GM23248 (cell line): ENCODE measurements at regions not wholly inside any gene's neighbourhood (a gene's known extent, or its start where the extent isn't known, plus 50 kb on each side); places are given as distances from the start of the nearest gene placed in this dataset.

Source experiments
- DNase-seq: peaks from one replicate; pipeline ENCODE4 v3.0.0-alpha.2; 2015
- H2AFZ ChIP-seq: fragments of 200-600 bp; sonication (generic); 2 replicates; pipeline ENCODE4 v1.6.1; 2016; ENCODE audit warnings: antibody characterized with exemption
- H3F3A ChIP-seq: fragments of 200-600 bp; sonication (generic); 2 replicates; pipeline ENCODE4 v1.6.1; 2016; ENCODE audit warnings: mild to moderate bottlenecking, antibody characterized with exemption, mixed run types; ENCODE audit not compliant: insufficient read depth
- H3K27ac ChIP-seq: fragments of 200-600 bp; sonication (generic); 2 replicates; pipeline ENCODE4 v1.5.1; 2016; ENCODE audit warnings: mild to moderate bottlenecking
- H3K27me3 ChIP-seq: fragments of 200-600 bp; sonication (generic); replicated peaks from 2 replicates; pipeline ENCODE4 v1.6.1; 2016; ENCODE audit warnings: mild to moderate bottlenecking; ENCODE audit not compliant: insufficient read depth
- H3K36me3 ChIP-seq: fragments of 200-600 bp; sonication (generic); 2 replicates; pipeline ENCODE4 v1.6.1; 2016; ENCODE audit warnings: low read depth, mild to moderate bottlenecking
- H3K4me1 ChIP-seq: fragments of 200-600 bp; sonication (generic); 2 replicates; pipeline ENCODE4 v1.6.1; 2016; ENCODE audit warnings: mild to moderate bottlenecking; ENCODE audit not compliant: insufficient read depth
- H3K4me2 ChIP-seq: fragments of 200-600 bp; sonication (generic); one replicate; pipeline ENCODE4 v1.6.1; 2016; ENCODE audit warnings: mild to moderate bottlenecking; ENCODE audit not compliant: unreplicated experiment
- H3K4me3 ChIP-seq: fragments of 200-600 bp; sonication (generic); 2 replicates; pipeline ENCODE4 v1.5.1; 2016; ENCODE audit warnings: mild to moderate bottlenecking
- H3K79me2 ChIP-seq: fragments of 200-600 bp; sonication (generic); 2 replicates; pipeline ENCODE4 v1.6.1; 2016; ENCODE audit warnings: mild to moderate bottlenecking; ENCODE audit not compliant: insufficient read depth
- H3K9ac ChIP-seq: fragments of 200-600 bp; sonication (generic); 2 replicates; pipeline ENCODE4 v1.6.1; 2016; ENCODE audit warnings: mild to moderate bottlenecking
- H3K9me2 ChIP-seq: fragments of 200-600 bp; sonication (generic); 2 replicates; pipeline ENCODE4 v1.6.1; 2016; ENCODE audit warnings: mixed run types, mild to moderate bottlenecking, moderate library complexity; ENCODE audit not compliant: insufficient read depth
- H3K9me3 ChIP-seq: fragments of 200-600 bp; sonication (generic); one replicate; pipeline ENCODE4 v1.6.1; 2017; ENCODE audit warnings: low read depth
- H4K20me1 ChIP-seq: fragments of 200-600 bp; sonication (generic); 2 replicates; pipeline ENCODE4 v1.6.0; 2016; ENCODE audit not compliant: insufficient read depth
- EZH2 ChIP-seq: fragments of 200-600 bp; sonication (generic); IDR thresholded peaks from 2 replicates; pipeline ENCODE4 v1.6.1; 2018; ENCODE audit warnings: antibody characterized with exemption, mild to moderate bottlenecking; ENCODE audit not compliant: insufficient read depth, poor library complexity, severe bottlenecking
- EZH2phosphoT487 ChIP-seq: fragments of 200-600 bp; sonication (generic); IDR thresholded peaks from 2 replicates; pipeline ENCODE4 v1.6.1; 2018; ENCODE audit warnings: antibody characterized with exemption, moderate library complexity, mild to moderate bottlenecking, low read depth; ENCODE audit not compliant: insufficient read depth
- WGBS, 2 experiments: methylation state at CpG; one replicate each; pipeline ENCODE4 v1.1.6; 2015 to 2017; ENCODE audit warnings: low lambda C conversion rate in 2 of 2, low coverage in 1 of 2; ENCODE audit errors: missing lambda C conversion rate in 2 of 2; 5-methylcytosine and 5-hydroxymethylcytosine counted together
- in situ Hi-C: fragments of 300-500 bp; cut with MboI; formaldehyde crosslinking; loops from 2 replicates; pipeline ENCODE4 v1.15.0; 2020

DNA sequence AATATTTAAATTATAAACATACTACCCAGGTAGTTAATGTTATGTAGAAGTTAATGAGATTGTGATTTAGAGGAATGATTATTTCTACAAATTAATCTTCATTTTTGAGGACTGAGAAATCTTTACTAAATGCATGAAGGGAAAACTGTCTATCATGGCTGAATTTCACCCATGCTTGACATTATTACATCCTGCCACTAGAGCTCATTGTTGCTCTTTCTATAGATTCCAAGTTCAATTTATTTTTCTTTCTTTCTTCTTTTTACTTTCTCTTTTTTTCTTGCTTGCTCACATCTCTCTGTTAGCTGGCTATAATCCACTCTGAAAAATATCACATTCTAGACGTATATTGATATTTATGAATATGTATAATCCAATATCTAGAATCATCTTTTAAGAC, 505.0 kb upstream of the KLHL1 start:
- no peak for DNase-seq
- in situ Hi-C loops, result no loop called here
- TF ChIP-seq EZH2 (no peak), EZH2phosphoT487 (no peak)

DNA sequence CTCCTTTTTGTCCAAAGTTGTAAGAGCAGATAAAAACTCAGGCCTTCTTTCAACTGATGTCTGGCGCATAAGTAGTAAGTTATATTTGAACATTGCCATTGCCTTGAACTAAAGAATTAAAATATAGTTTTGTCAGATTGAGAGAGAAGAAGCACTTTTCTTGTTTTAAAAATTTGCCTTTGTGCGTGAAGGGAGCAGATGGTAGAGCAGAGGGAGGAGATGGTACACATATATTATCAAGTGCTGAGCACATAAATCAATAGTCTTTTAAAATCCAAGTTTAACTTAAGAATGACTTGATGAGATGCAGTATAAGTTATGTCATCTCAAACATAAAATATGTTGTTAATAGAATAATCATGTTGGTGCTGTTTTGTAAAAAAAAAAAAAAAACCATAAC, 504.6 kb upstream of the KLHL1 start:
- Histone ChIP-seq H3K27ac (no peak overlapping the region), H3F3A (no peaks in the 10 kb centered on the region), H3K9me3 (no peaks in the 10 kb centered on the region), H4K20me1 (no peaks in the 10 kb centered on the region), H3K27me3 (no peaks in the 10 kb centered on the region), H3K79me2 (no peaks in the 10 kb centered on the region), H3K4me1 (no peaks in the 10 kb centered on the region), H3K9me2 (no peaks in the 10 kb centered on the region), H3K4me3 (no peak overlapping the region), H3K4me2 (no peak overlapping the region), H3K9ac (no peak overlapping the region), H2AFZ (no peak overlapping the region), H3K36me3 (no peaks in the 10 kb centered on the region)
- DNase-seq, result no peak
- in situ Hi-C loops, result no loop called here
- WGBS, 2 experiments, result 19 to 36% methylated on average over 2 of the region's 2 CpGs
- TF ChIP-seq EZH2phosphoT487, result no peak
- TF ChIP-seq EZH2, result no peak

More for the DNA sequence above, 505.0 kb upstream of the KLHL1 start:
- Histone ChIP-seq H3K9ac (no peak overlapping the region), H2AFZ (no peak overlapping the region), H3K4me3 (no peak overlapping the region), H3K9me2 (no peaks in the 10 kb centered on the region), H3K79me2 (no peaks in the 10 kb centered on the region), H3K4me1 (no peaks in the 10 kb centered on the region), H4K20me1 (no peaks in the 10 kb centered on the region), H3K4me2 (no peak overlapping the region), H3K27ac (no peak overlapping the region), H3F3A (no peaks in the 10 kb centered on the region), H3K9me3 (no peaks in the 10 kb centered on the region), H3K36me3 (no peaks in the 10 kb centered on the region), H3K27me3 (no peaks in the 10 kb centered on the region)
- 0 to 6% methylated on average over 1 of the region's 1 CpG for WGBS, 2 experiments

DNA sequence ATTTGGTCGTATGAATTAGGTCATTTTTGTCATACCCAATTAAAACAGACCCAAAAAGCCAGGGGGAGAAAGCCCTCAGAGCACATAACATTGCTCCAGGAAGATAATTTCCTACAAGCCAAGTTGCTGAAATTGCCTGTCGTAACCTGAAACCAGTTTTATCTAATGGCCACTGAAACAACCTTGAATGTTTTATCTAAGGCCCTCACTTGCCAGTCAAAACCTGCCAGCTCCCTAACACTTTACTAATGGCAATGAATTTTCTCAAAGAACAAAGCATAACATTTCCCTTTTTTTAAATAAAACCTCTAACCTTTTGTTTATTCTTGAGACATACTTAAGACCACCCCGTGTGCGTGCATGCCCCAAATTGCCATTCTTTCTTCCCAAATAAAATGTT, 496.2 kb upstream of the KLHL1 start:
- H3K27me3 ChIP-seq, result no peaks in the 10 kb centered on the region
- H3K27ac ChIP-seq, result no peak overlapping the region
- no peaks in the 10 kb centered on the region for H3K36me3 ChIP-seq
- H3K9me3 ChIP-seq, result no peaks in the 10 kb centered on the region
- no peaks in the 10 kb centered on the region for H4K20me1 ChIP-seq
- DNase-seq, result no peak
- no peak overlapping the region for H3K9ac ChIP-seq
- no peak overlapping the region for H3K4me3 ChIP-seq
- 8 to 13% methylated on average over 4 of the region's 4 CpGs for WGBS, 2 experiments
- no peaks in the 10 kb centered on the region for H3K4me1 ChIP-seq
- H3F3A ChIP-seq, result no peaks in the 10 kb centered on the region
- no peaks in the 10 kb centered on the region for H3K79me2 ChIP-seq
- no peak overlapping the region for H2AFZ ChIP-seq
- no peaks in the 10 kb centered on the region for H3K9me2 ChIP-seq
- in situ Hi-C loops, result no loop called here
- H3K4me2 ChIP-seq, result no peak overlapping the region
- TF ChIP-seq EZH2phosphoT487 (no peak), EZH2 (no peak)

DNA sequence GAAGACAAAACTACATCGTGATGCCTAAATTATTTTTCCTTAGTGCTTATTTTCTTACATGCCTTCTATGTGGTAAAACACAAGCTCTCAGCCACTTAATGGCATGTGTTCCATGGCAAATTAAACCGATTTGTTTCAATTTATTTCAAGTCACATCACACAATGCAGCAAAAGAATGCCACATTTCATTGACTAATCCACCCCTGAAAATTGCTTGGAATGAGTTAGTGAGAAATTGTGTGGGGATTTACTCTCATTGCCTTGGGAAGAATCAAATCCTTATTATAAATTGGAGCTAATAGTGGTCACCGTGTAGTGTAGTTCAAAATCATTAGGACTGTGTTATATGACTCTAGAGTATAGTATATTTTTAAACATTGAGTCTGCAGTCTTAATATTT, 485.5 kb upstream of the KLHL1 start:
- no peak for TF ChIP-seq EZH2
- TF ChIP-seq EZH2phosphoT487, result no peak
- Histone ChIP-seq H4K20me1 (no peaks in the 10 kb centered on the region), H3K9me2 (no peaks in the 10 kb centered on the region), H3K4me2 (no peak overlapping the region), H3K36me3 (no peaks in the 10 kb centered on the region), H3K9ac (no peak overlapping the region), H3F3A (no peaks in the 10 kb centered on the region), H3K27ac (no peak overlapping the region), H3K79me2 (no peaks in the 10 kb centered on the region), H3K4me1 (no peaks in the 10 kb centered on the region), H3K4me3 (no peak overlapping the region), H3K27me3 (no peaks in the 10 kb centered on the region), H2AFZ (no peak overlapping the region), H3K9me3 (no peaks in the 10 kb centered on the region)
- WGBS, 2 experiments, result 13 to 16% methylated on average over 3 of the region's 3 CpGs
- in situ Hi-C loops, result no loop called here
- no peak for DNase-seq

DNA sequence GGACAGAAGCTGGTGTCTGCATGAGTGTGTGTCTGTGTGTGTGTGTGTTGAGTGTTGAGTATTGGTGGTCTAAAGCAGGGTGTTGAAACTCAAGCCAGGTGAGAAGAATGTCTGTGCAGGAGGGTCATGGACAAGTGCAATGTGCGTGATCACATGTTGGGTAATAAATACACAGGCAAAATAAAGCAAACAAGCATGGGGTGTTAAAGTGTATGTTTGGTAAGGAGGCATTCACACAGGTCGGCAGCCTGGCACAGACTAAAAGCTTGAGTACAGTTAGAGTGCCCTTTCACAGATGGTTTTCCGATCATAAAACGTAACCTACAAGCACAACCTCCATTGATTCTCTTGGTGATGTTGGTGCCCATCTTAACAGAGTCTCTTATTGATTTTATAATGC, 476.9 kb upstream of the KLHL1 start:
- H3K9me3 ChIP-seq, result no peaks in the 10 kb centered on the region
- no peaks in the 10 kb centered on the region for H3K9me2 ChIP-seq
- TF ChIP-seq EZH2 (no peak), EZH2phosphoT487 (no peak)
- no peaks in the 10 kb centered on the region for H3F3A ChIP-seq
- H3K27me3 ChIP-seq, result no peaks in the 10 kb centered on the region
- H3K36me3 ChIP-seq, result no peaks in the 10 kb centered on the region
- no peak for DNase-seq
- H2AFZ ChIP-seq, result no peak overlapping the region
- H4K20me1 ChIP-seq, result no peaks in the 10 kb centered on the region
- no peak overlapping the region for H3K27ac ChIP-seq
- no peak overlapping the region for H3K4me2 ChIP-seq
- no peak overlapping the region for H3K4me3 ChIP-seq
- WGBS, 2 experiments, result 16 to 22% methylated on average over 4 of the region's 4 CpGs
- no peak overlapping the region for H3K9ac ChIP-seq
- in situ Hi-C loops, result no loop called here
- H3K4me1 ChIP-seq, result no peaks in the 10 kb centered on the region
- no peaks in the 10 kb centered on the region for H3K79me2 ChIP-seq
